HG03457 (cell line): ENCODE measurements at regions not wholly inside any gene's neighbourhood (a gene's known extent, or its start where the extent isn't known, plus 50 kb on each side); places are given as distances from the start of the nearest gene placed in this dataset.
A peak's percentile ranks its signal among the peaks of the same experiment; 100 is the strongest.

Source experiments
- ATAC-seq: cut with Tn5 transposase; IDR thresholded peaks from one replicate; pipeline ENCODE4 v1.9.1; 2021; ENCODE audit warnings: moderate number of reproducible peaks; ENCODE audit not compliant: unreplicated experiment

DNA sequence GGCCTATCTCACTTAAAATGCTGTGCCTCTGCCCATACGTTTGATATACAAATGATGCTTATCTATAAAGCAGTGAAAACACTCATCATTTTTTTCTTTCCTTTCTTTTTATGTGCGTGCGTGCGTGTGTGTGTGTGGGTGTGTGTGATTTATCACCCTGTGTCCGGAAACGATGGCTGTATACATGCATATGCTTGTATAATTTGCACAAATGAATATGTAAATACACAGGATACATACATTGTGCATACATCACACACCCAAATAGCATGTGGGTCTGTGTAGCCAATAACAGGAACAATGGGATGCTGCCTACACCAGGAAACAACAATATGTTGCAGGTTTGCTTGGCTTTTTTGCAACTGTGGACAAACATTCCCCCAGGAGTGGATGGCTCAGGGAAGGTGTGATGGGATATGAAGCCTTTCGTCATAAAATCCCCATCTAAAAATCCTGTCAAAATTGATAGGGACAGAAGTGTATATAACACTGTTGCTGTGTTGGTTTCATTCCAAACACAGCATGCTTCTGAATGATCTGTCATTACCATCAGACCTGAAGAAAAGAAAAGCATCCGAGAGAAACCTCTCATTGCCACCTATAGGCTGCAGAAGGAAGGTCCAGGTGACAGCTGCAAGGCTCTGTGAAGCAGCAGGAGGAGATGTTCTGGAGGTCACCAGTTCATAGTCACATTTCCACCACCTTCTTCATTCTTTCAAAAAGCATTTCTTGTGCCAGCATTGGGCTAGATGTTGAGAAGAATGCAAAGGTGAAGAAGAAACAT, 503.9 kb upstream of the NR2F2 start:
- no peak for ATAC-seq

- no peak for ATAC-seq
These were observed 501.4 kb upstream of the NR2F2 start for GRCh38 chr15:95829062-95829461.

GRCh38 chr15:95830281-95830680, 500.2 kb upstream of the NR2F2 start:
- no peak for ATAC-seq

- no peak for ATAC-seq
These were observed 497.8 kb upstream of the NR2F2 start for GRCh38 chr15:95832668-95833067.

- ATAC-seq, result no peak
These were observed 496.3 kb upstream of the NR2F2 start for GRCh38 chr15:95834028-95834804.

DNA sequence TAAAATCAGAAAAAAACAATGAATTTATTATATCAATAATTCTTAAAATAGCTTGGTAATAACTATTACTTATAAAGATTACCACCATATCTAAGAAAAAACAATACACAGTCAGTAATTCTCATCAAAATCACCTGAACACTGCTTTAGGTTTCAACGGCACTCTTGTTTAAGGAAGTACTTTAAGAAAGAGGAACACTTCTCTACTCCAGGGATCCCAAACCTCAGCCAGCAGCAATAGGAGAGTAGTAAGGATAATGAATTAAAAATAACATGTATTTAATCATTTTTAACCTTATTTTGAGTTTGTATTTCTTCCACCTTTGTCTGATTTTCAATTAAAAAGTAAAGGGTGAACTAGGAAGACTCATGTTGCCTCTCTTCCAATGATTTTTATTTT, 494.0 kb upstream of the NR2F2 start:
- no peak for ATAC-seq

GRCh38 chr15:95837341-95838004, 493.0 kb upstream of the NR2F2 start:
- no peak for ATAC-seq

DNA sequence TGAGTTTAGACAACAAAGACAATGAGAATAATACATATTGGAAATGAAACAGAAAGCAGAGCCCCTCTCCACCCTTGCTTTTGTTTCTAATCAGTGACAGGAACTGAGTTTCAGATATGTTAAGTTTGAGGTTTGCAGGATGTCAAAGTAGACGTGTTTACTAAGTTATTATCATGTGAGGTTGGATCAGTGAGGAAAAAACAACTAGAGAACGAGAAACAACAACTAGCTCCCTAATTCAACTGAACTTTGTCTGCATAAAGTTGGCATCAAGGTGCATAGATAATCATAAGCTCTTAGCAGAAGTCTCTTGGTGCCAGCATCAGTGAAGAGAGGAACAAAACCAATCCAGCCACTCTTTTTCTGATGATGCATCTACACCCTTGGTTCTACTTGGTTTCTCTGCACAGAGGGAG, 491.1 kb upstream of the NR2F2 start:
- ATAC-seq, result peak; percentile 98

- ATAC-seq, result no peak
These were observed 490.5 kb upstream of the NR2F2 start for GRCh38 chr15:95840004-95840403.

- ATAC-seq, result no peak
These were observed 489.6 kb upstream of the NR2F2 start for GRCh38 chr15:95840855-95841254.

- no peak for ATAC-seq
These were observed 487.9 kb upstream of the NR2F2 start for GRCh38 chr15:95842576-95842975.

- ATAC-seq, result no peak
These were observed 487.1 kb upstream of the NR2F2 start for GRCh38 chr15:95843241-95843910.

DNA sequence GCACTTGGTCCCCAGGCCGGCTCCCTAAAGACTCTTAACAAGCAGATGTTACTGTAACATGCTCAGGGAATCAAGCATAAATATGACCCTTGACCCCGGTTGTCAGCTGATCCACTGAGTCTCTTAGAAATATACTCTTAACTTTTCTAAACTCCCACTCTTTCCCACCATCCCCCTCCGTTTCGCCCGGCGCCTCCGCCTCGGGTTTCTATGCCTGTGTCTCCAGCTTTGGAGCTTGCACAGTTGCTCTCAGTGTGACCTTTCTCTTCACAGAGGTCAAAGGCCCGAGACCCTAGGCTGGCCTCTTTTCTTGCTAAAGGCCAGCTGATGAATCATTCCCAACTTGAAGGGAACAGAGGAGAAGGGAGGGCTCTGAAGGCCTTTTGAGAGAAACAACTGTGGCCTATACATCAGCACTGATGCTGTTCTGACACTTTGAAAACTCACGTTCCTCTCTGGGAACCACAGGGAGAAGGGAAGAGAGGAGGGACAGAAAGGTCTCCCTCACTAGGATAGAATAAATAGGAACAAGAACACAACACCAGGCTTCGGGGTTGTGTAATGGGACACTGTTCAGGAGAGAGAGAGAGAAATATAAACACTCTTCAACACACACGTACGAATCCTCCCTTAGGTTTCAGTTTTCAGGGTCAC, 484.5 kb upstream of the NR2F2 start:
- no peak for ATAC-seq

DNA sequence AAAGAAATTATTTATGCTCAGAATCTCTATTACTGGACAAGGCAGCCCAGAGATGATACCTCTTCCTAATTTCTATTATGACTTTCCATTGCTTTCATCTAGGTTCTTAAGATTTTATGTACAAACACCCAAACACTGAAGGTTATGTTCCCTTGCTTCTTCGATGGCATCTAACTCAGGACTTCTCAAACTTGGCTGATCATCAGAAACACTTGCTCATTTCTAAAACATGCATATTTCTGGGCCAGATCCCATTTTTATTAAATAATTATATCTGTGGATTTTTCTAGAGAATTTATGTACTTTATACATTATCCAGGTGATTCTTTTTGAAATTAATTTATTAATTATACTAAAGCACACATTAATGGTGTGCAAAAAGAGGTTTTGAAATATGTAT, 482.4 kb upstream of the NR2F2 start:
- no peak for ATAC-seq

- no peak for ATAC-seq
These were observed 479.7 kb upstream of the NR2F2 start for GRCh38 chr15:95850837-95851236.

DNA sequence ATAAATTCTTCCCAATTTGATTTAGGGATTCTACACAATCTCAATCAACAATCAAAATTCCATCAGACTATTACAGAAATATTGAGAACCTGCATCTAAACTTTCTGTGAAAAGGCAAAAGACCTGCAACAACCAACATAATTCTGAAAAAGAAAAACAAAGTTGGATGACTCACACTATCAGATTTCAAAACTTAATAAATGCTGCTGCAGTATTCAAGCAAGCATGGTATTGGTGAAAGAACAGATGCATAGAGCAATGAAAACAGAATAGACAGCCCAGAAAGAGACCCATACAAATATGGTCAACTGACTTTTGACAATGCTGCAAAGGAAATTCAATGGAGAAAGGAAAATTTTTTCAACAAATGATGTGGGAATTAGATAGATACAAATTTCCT, 477.1 kb upstream of the NR2F2 start:
- ATAC-seq, result no peak

DNA sequence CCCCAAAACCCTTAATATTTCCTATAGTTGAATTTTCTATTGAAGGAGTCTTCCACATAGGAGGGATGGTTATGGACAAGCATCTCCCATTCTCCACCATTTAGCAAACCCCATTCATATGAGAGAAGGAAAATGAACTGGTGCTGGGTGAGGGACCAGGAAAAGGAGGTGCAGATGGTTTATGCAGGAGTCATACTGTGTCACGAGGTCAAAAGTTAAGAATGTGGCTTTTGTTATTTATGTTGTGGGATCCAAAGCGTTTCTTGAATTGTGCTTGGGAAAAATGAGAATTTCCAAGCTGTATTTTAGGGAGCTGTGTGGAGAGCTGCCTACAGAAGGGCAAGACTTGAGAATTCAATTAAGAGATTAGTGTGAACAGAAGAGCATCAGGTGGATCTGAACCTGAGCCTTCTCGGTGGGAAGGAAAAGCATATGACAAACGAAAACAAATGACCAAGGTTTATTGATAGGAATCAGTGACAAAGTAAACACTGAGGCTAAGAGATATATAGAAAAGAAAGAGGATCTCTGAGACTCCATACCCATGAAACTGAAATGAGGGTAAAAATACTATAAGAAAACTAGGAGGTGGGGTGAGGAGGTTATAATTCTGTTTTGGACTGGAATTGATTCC, 473.3 kb upstream of the NR2F2 start:
- no peak for ATAC-seq

DNA sequence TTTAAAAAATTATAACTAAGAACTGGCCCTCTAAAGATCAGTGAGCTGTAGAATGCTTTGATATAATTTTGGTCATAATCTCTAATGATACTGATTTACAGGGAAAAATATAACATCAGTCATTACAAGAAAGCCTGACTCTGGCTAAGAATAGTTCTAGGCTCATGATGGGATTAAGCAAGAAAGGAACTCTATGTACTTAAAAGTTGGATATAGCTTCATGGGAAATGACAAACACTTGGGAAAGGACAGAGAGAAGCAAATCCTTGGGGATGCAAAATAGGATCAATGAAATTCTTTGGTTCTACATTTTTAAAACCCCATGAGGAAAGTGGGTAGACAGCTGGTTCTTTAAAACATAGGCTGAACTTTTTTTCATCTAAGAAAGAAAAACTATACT, 472.7 kb upstream of the NR2F2 start:
- no peak for ATAC-seq

DNA sequence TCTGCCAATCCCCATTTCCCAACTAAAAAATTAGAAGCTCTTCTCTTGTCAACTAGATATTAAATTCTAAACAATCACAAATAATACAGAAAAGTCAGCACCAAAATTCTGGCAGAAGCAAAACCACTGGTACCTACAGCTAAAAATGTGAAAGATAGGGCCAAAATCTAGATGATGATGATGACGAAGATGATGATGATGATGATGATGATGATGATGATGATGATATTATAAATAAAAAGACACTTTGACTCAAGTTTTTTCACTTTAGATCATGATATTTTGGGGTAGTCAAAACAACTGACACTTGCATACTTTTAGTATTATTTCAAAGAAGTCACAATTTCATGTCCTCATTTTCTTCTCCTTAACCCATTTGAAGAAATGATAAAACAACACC, 470.1 kb upstream of the NR2F2 start:
- no peak for ATAC-seq

GRCh38 chr15:95864467-95864886, 466.0 kb upstream of the NR2F2 start:
- ATAC-seq, result peak; percentile 57
